ENCODE measurements at regions not wholly inside any gene's neighbourhood (a gene's known extent, or its start where the extent isn't known, plus 50 kb on each side); places are given as distances from the start of the nearest gene placed in this dataset.

- no peak for TF ChIP-seq CTCF (IDR thresholded peaks at IDR 0.05; ENCODE audit: poor library complexity, severe bottlenecking)
- no peak for TF ChIP-seq POLR2AphosphoS5 (IDR thresholded peaks at IDR 0.05)
- TF ChIP-seq TAF1 (IDR thresholded peaks at IDR 0.05; ENCODE audit: low read depth) = no peak
- TF ChIP-seq EP300 (conservative IDR thresholded peaks at IDR 0.05; ENCODE audit: poor library complexity, severe bottlenecking) = no peak
- no peak for TF ChIP-seq EZH2 (IDR thresholded peaks at IDR 0.05; ENCODE audit: borderline replicate concordance, insufficient read depth, low read length, poor library complexity, severe bottlenecking)
- no peak for TF ChIP-seq MXI1 (conservative IDR thresholded peaks at IDR 0.05; ENCODE audit: poor library complexity, severe bottlenecking)
- TF ChIP-seq REST (IDR thresholded peaks at IDR 0.05; ENCODE audit: borderline replicate concordance) = no peak
- no peak for TF ChIP-seq SMC3 (conservative IDR thresholded peaks at IDR 0.05; ENCODE audit: poor library complexity)
- no peak for TF ChIP-seq RAD21 (conservative IDR thresholded peaks at IDR 0.05)
Measured at GRCh38 chr2:67311536-67311935, 85.6 kb upstream of the ETAA1 start.
